NCI-H69 (cell line): ENCODE measurements at regions not wholly inside any gene's neighbourhood (a gene's known extent, or its start where the extent isn't known, plus 50 kb on each side); places are given as distances from the start of the nearest gene placed in this dataset.

Experiments
- DNase-seq: peaks from one replicate; lab custom pipeline; 2025; lab: John Stamatoyannopoulos, UW

GRCh38 chr17:70871180-70871818 lies 702.0 kb downstream of the KCNJ2 start:
- DNase-seq = peak; percentile 59

GRCh38 chr17:70872103-70872502 lies 702.8 kb downstream of the KCNJ2 start:
- no peak for DNase-seq

GRCh38 chr17:70875729-70876310 lies 706.5 kb downstream of the KCNJ2 start:
- DNase-seq = no peak

GRCh38 chr17:70878879-70879278 lies 709.5 kb downstream of the KCNJ2 start:
- DNase-seq = no peak

- DNase-seq = no peak
Measured at GRCh38 chr17:70879401-70879800, 710.1 kb downstream of the KCNJ2 start.

GRCh38 chr17:70881093-70881492 lies 711.8 kb downstream of the KCNJ2 start:
- DNase-seq = no peak

- DNase-seq = no peak
Measured at GRCh38 chr17:70882504-70882903, 713.2 kb downstream of the KCNJ2 start.

- no peak for DNase-seq
Measured at GRCh38 chr17:70886648-70887047, 717.3 kb downstream of the KCNJ2 start.

GRCh38 chr17:70888324-70888723 lies 719.0 kb downstream of the KCNJ2 start:
- peak; percentile 12 for DNase-seq

- DNase-seq = no peak
Measured at GRCh38 chr17:70891306-70891705, 722.0 kb downstream of the KCNJ2 start.

- no peak for DNase-seq
Measured at GRCh38 chr17:70892527-70892926, 723.2 kb downstream of the KCNJ2 start.

GRCh38 chr17:70896843-70897242 lies 727.5 kb downstream of the KCNJ2 start:
- no peak for DNase-seq

- no peak for DNase-seq
Measured at GRCh38 chr17:70897446-70897845, 728.1 kb downstream of the KCNJ2 start.

- DNase-seq = no peak
Measured at GRCh38 chr17:70901870-70902269, 732.5 kb downstream of the KCNJ2 start.

- peak; percentile 21 for DNase-seq
Measured at GRCh38 chr17:70905796-70906195, 736.5 kb downstream of the KCNJ2 start.

GRCh38 chr17:70906808-70907207 lies 737.5 kb downstream of the KCNJ2 start:
- DNase-seq = peak; percentile 23

GRCh38 chr17:70912716-70913485 lies 743.6 kb downstream of the KCNJ2 start:
- no peak for DNase-seq

GRCh38 chr17:70916469-70916868 lies 747.1 kb downstream of the KCNJ2 start:
- no peak for DNase-seq

GRCh38 chr17:70919241-70919640 lies 749.9 kb downstream of the KCNJ2 start:
- no peak for DNase-seq

GRCh38 chr17:70920416-70920815 lies 751.1 kb downstream of the KCNJ2 start:
- no peak for DNase-seq

GRCh38 chr17:70922268-70922667 lies 752.9 kb downstream of the KCNJ2 start:
- peak; percentile 70 for DNase-seq

- DNase-seq = no peak
Measured at GRCh38 chr17:70924776-70925175, 755.4 kb downstream of the KCNJ2 start.

- no peak for DNase-seq
Measured at GRCh38 chr17:70929226-70929625, 759.9 kb downstream of the KCNJ2 start.
